Esophagus mucosa (tissue), 1 donor: ENCODE measurements at regions not wholly inside any gene's neighbourhood (a gene's known extent, or its start where the extent isn't known, plus 50 kb on each side); places are given as distances from the start of the nearest gene placed in this dataset.

Experiments
- ATAC-seq: fragments of 200-7000 bp; cut with Tn5 transposase; one replicate; pipeline ENCODE4 v1.9.1; 2020
- donor health status: DM: yes; HTN: yes; CAD: no.

- ATAC-seq, result no peak
These were observed 76.6 kb upstream of the ONECUT1 start for GRCh38 chr15:52866698-52867097.

- no peak for ATAC-seq
These were observed 72.5 kb upstream of the ONECUT1 start for GRCh38 chr15:52862677-52863076.

- ATAC-seq, result no peak
These were observed 68.6 kb upstream of the ONECUT1 start for GRCh38 chr15:52858782-52859176.

GRCh38 chr15:52857937-52858781 is 68.0 kb upstream of the ONECUT1 start:
- no peak for ATAC-seq

GRCh38 chr15:52857471-52857870 is 67.3 kb upstream of the ONECUT1 start:
- ATAC-seq, result no peak

DNA sequence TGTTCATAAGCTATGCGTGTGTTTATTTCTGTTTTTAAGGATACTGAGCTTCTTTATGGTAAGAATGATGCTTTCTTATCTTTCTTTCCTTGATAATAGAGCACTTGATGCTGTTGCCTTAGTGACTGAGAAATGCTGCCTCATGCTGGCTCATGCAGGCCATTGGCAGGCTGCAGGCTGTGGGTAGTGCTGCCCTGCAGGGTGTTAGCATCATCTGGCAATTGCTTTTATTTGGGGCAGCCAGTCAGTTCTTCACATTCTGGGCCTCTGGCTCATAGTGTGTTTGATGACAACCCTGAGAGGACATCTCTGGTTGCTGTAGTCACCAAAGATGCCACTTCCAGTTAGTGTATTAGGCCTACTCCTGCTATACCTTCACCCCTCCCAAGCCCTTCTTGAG is 66.2 kb upstream of the ONECUT1 start:
- ATAC-seq, result no peak

GRCh38 chr15:52855157-52855556 is 65.0 kb upstream of the ONECUT1 start:
- ATAC-seq, result no peak

DNA sequence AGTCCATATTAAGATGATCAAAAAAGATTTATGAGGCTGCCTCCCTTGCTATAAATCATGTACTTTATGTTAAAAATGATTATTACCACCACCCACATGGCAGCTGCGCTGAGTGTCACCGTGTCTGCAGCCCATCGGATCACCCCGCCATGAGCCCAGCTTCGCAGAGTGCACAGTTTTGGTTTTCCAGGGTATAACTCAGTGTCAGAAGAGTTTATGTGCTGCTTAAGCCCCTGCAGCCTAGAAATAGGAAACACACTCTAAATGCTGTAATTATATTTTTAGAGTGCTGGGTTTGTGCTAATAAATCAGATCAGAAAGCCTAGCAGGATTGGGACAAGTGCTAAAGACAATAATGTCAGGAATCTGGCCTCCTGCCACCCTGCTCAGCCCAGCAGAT is 54.7 kb upstream of the ONECUT1 start:
- ATAC-seq, result no peak
